ENCODE measurements at regions not wholly inside any gene's neighbourhood (a gene's known extent, or its start where the extent isn't known, plus 50 kb on each side); places are given as distances from the start of the nearest gene placed in this dataset.

GRCh38 chr18:33517950-33518349, 60.1 kb upstream of the ASXL3 start:
- no peak for DNase-seq

- no peak for DNase-seq
Observed at GRCh38 chr18:33513027-33513426, 65.0 kb upstream of the ASXL3 start.

DNA sequence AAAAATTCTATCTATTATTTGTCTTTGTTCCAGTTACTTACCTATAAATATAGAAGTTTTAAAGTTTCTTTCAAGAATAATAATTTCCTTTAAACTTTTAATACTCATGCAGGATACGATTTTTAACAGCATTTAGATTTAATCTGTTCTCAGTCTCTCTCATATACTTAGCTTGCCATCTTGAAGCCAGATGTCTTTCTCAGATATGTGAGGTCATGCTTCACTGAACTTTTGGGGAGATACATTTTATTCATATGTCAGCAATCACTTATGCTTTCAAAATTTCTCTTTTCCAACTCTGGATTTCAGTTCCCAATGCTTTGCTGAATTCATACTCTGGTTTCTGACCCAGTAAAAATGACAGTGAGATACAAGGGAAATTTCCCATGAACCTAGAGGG, 66.5 kb upstream of the CCDC178 start:
- no peak for DNase-seq

DNA sequence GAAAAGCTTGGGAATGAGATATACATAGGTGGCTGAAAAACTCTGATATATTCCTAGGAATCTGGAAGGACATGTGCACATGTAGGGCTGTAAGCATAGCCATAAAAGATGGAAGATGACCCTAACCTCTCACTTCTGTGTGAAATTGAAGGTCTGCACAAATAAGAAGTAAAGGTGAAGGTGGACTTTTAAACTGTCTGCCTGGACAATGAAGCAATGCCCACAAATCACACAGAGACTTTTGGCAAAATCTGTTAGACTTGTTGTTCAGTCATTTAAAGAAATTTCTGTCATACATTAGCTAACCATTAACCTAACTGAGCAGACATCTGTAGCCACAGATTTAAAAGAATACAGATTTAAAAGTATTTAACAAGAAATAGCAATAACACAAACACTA, 65.3 kb upstream of the CCDC178 start:
- DNase-seq, result no peak

GRCh38 chr18:33505297-33505696, 64.8 kb upstream of the CCDC178 start:
- no peak for DNase-seq

GRCh38 chr18:33495278-33495677, 54.8 kb upstream of the CCDC178 start:
- DNase-seq, result peak; percentile 82
